ENCODE measurements at regions not wholly inside any gene's neighbourhood (a gene's known extent, or its start where the extent isn't known, plus 50 kb on each side); places are given as distances from the start of the nearest gene placed in this dataset.

DNA sequence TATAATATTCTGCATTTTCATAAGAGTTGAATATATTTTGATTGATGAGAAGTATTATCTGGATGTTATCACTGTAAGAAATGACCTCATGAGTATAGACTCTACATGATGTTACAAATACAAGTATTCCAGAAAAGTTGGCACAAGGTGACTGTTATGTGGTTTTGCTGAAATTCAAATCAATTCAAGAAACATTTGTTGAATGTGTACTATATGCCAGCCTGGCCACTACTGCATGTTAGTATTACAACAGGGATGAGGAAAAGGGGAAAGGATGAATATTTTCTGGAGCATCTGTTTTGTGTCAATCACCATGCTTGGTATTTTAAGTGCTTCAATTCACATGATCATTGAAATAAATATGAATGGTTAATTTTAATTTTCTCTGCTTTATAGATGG lies 250.9 kb upstream of the PBX1 start:
- Histone ChIP-seq H4K20me1 (ENCODE audit: insufficient read depth) (no peaks in the 10 kb centered on the region), H3K4me1 (ENCODE audit: control insufficient read depth in 1 of 2, insufficient read depth in 2 of 2, low read length in 2 of 2) (no peaks in the 10 kb centered on the region), H3K9me3 (ENCODE audit: control insufficient read depth in 1 of 2, insufficient read depth in 1 of 2, low read depth in 1 of 2, low read length in 2 of 2) (no peaks in the 10 kb centered on the region), H3K4me3 (replicated peaks in 1 of 2; ENCODE audit: low read depth in 1 of 2, low read length in 2 of 2) (no peak overlapping the region), H3K36me3 (ENCODE audit: control insufficient read depth in 1 of 2, insufficient read depth in 2 of 2, low read length in 2 of 2) (no peaks in the 10 kb centered on the region), H2AFZ (ENCODE audit: low read depth, low read length, poor library complexity, severe bottlenecking) (no peak overlapping the region), H3K27me3 (ENCODE audit: insufficient read depth, low read length) (no peaks in the 10 kb centered on the region), H3K27ac (ENCODE audit: low read depth, low read length) (no peak overlapping the region), H3K79me2 (ENCODE audit: insufficient read depth, low read length) (no peaks in the 10 kb centered on the region), H3K4me2 (ENCODE audit: low read length) (no peak overlapping the region), H3K9me2 (ENCODE audit: insufficient read depth) (no peaks in the 10 kb centered on the region), H3K9ac (ENCODE audit: low read length) (no peak overlapping the region)
- no peak for ATAC-seq
- no TSS peak for BruUV-seq (replicated peaks)
- TF ChIP-seq CBX3 (IDR thresholded peaks at IDR 0.05; ENCODE audit: low read depth), result no peak
- no peak for TF ChIP-seq POLR2A (IDR thresholded peaks at IDR 0.05; ENCODE audit: borderline replicate concordance, extremely low read depth, insufficient read depth, insufficient read length)
- no peak for TF ChIP-seq TCF7L2 (IDR thresholded peaks at IDR 0.05; ENCODE audit: borderline replicate concordance, extremely low read depth, insufficient read depth, insufficient read length)
- no peak for TF ChIP-seq JUND (IDR thresholded peaks at IDR 0.05)
- TF ChIP-seq, protein P1, sequence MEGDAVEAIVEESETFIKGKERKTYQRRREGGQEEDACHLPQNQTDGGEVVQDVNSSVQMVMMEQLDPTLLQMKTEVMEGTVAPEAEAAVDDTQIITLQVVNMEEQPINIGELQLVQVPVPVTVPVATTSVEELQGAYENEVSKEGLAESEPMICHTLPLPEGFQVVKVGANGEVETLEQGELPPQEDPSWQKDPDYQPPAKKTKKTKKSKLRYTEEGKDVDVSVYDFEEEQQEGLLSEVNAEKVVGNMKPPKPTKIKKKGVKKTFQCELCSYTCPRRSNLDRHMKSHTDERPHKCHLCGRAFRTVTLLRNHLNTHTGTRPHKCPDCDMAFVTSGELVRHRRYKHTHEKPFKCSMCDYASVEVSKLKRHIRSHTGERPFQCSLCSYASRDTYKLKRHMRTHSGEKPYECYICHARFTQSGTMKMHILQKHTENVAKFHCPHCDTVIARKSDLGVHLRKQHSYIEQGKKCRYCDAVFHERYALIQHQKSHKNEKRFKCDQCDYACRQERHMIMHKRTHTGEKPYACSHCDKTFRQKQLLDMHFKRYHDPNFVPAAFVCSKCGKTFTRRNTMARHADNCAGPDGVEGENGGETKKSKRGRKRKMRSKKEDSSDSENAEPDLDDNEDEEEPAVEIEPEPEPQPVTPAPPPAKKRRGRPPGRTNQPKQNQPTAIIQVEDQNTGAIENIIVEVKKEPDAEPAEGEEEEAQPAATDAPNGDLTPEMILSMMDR (IDR thresholded peaks at IDR 0.05 in 2 of 3, conservative IDR thresholded peaks at IDR 0.05 in 1 of 3; ENCODE audit: borderline replicate concordance in 1 of 3, insufficient read depth in 1 of 3, low read depth in 2 of 3, low read length in 2 of 3), result no peak
- no peak for TF ChIP-seq YY1 (IDR thresholded peaks at IDR 0.05; ENCODE audit: extremely low read depth, insufficient replicate concordance, low read depth, low read length)
- no peak for TF ChIP-seq EGR1 (IDR thresholded peaks at IDR 0.05; ENCODE audit: low read depth)
- no peak for TF ChIP-seq SIN3A (IDR thresholded peaks at IDR 0.05; ENCODE audit: low read depth)
- no peak for TF ChIP-seq ELF1 (IDR thresholded peaks at IDR 0.05; ENCODE audit: borderline replicate concordance, low read depth)
- no peak for TF ChIP-seq ZNF274 (IDR thresholded peaks at IDR 0.05; ENCODE audit: low read depth, low read length)
- no peak for TF ChIP-seq EZH2 (IDR thresholded peaks at IDR 0.05)
- no peak for TF ChIP-seq SRF (IDR thresholded peaks at IDR 0.05; ENCODE audit: low read depth)
- TF ChIP-seq, protein P2, sequence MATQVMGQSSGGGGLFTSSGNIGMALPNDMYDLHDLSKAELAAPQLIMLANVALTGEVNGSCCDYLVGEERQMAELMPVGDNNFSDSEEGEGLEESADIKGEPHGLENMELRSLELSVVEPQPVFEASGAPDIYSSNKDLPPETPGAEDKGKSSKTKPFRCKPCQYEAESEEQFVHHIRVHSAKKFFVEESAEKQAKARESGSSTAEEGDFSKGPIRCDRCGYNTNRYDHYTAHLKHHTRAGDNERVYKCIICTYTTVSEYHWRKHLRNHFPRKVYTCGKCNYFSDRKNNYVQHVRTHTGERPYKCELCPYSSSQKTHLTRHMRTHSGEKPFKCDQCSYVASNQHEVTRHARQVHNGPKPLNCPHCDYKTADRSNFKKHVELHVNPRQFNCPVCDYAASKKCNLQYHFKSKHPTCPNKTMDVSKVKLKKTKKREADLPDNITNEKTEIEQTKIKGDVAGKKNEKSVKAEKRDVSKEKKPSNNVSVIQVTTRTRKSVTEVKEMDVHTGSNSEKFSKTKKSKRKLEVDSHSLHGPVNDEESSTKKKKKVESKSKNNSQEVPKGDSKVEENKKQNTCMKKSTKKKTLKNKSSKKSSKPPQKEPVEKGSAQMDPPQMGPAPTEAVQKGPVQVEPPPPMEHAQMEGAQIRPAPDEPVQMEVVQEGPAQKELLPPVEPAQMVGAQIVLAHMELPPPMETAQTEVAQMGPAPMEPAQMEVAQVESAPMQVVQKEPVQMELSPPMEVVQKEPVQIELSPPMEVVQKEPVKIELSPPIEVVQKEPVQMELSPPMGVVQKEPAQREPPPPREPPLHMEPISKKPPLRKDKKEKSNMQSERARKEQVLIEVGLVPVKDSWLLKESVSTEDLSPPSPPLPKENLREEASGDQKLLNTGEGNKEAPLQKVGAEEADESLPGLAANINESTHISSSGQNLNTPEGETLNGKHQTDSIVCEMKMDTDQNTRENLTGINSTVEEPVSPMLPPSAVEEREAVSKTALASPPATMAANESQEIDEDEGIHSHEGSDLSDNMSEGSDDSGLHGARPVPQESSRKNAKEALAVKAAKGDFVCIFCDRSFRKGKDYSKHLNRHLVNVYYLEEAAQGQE (IDR thresholded peaks at IDR 0.05; ENCODE audit: low read depth), result no peak
- TF ChIP-seq FOSL1 (IDR thresholded peaks at IDR 0.05; ENCODE audit: low read depth), result no peak
- TF ChIP-seq ZFX (IDR thresholded peaks at IDR 0.05), result no peak
- TF ChIP-seq, protein P3, sequence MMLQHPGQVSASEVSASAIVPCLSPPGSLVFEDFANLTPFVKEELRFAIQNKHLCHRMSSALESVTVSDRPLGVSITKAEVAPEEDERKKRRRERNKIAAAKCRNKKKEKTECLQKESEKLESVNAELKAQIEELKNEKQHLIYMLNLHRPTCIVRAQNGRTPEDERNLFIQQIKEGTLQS (IDR thresholded peaks at IDR 0.05), result no peak
- no peak for TF ChIP-seq EZH2phosphoT487 (IDR thresholded peaks at IDR 0.05; ENCODE audit: borderline replicate concordance)
- TF ChIP-seq SP1 (IDR thresholded peaks at IDR 0.05; ENCODE audit: low read depth), result no peak
- TF ChIP-seq POLR2AphosphoS5 (IDR thresholded peaks at IDR 0.05; ENCODE audit: low read depth, low read length), result no peak
- TF ChIP-seq, protein P4, sequence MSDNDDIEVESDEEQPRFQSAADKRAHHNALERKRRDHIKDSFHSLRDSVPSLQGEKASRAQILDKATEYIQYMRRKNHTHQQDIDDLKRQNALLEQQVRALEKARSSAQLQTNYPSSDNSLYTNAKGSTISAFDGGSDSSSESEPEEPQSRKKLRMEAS (IDR thresholded peaks at IDR 0.05), result no peak
- ChIA-PET POLR2A (no interaction called here), CTCF (no interaction called here), RAD21 (ENCODE audit: low non-redundant PET in 1 of 2, low total read pairs in 2 of 2, uncharacterized antibody in 2 of 2, unreplicated experiment in 2 of 2) (no interaction called here)
- no peak for DNase-seq (ENCODE audit: low read depth, low spot score)
- intact Hi-C loops (cut with micrococcal nuclease), result no loop called here

All from HCT116 (cell line).